ENCODE measurements at regions not wholly inside any gene's neighbourhood (a gene's known extent, or its start where the extent isn't known, plus 50 kb on each side); places are given as distances from the start of the nearest gene placed in this dataset.

DNA sequence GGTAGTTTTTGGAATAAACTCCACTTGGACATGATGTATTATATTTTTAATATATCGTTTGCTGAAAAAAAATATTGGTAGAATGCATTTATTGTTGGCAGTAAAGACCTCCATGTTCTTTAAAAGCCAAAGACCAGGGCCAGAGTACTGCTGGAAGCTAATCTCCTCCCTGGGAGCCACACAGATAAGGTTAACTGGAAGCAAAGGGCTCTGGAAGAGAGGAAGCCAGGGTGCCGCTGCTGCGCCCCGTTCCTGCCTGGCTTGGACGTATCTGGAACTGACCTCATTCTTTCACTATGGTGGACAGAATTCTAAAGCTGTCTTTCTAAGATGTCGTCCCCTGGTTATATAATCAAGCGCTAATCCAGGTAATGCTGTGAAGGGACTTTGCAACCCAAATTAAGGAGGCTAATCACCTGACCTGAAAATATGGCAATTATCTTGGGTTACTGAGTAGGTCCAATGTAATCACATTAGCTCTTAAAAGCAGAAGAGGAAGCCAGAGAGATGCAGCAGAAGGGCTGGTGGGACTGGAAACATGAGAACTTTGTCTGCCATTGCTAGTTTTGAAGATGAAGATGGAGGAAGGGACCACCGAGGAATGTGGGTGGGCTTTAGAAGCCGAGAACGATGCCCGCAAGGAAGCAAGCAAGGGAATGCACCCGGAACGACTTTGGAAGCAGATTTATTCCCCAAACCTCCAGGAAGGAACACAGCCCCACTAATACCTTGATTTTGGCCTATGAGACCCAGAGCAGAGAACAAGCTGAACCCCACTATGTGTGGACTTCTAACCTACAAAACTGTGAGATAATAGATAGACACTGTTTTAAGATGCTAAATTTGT lies 167.7 kb upstream of the KCNJ15 start:
- TF ChIP-seq, protein P1, sequence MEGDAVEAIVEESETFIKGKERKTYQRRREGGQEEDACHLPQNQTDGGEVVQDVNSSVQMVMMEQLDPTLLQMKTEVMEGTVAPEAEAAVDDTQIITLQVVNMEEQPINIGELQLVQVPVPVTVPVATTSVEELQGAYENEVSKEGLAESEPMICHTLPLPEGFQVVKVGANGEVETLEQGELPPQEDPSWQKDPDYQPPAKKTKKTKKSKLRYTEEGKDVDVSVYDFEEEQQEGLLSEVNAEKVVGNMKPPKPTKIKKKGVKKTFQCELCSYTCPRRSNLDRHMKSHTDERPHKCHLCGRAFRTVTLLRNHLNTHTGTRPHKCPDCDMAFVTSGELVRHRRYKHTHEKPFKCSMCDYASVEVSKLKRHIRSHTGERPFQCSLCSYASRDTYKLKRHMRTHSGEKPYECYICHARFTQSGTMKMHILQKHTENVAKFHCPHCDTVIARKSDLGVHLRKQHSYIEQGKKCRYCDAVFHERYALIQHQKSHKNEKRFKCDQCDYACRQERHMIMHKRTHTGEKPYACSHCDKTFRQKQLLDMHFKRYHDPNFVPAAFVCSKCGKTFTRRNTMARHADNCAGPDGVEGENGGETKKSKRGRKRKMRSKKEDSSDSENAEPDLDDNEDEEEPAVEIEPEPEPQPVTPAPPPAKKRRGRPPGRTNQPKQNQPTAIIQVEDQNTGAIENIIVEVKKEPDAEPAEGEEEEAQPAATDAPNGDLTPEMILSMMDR (conservative IDR thresholded peaks at IDR 0.05; ENCODE audit: low read length) = no peak
- no peak for TF ChIP-seq EZH2phosphoT487 (IDR thresholded peaks at IDR 0.05; ENCODE audit: borderline replicate concordance, low read depth, low read length)

All from OCI-LY7 (cell line).